ENCODE measurements at regions not wholly inside any gene's neighbourhood (a gene's known extent, or its start where the extent isn't known, plus 50 kb on each side); places are given as distances from the start of the nearest gene placed in this dataset.

GRCh38 chr3:67278015-67278618, 280.0 kb downstream of the KBTBD8 start:
- in situ Hi-C loops (cut with HindIII; ENCODE audit: low sequenced_read_pairs): no loop called here

GRCh38 chr3:67286586-67286985, 288.5 kb downstream of the KBTBD8 start:
- in situ Hi-C loops (cut with HindIII; ENCODE audit: low sequenced_read_pairs): no loop called here

GRCh38 chr3:67288466-67289106, 290.5 kb downstream of the KBTBD8 start:
- in situ Hi-C loops (cut with HindIII; ENCODE audit: low sequenced_read_pairs): no loop called here

- in situ Hi-C loops (cut with HindIII; ENCODE audit: low sequenced_read_pairs): no loop called here
Observed at GRCh38 chr3:67289626-67290025, 291.5 kb downstream of the KBTBD8 start.

GRCh38 chr3:67290438-67290837, 292.3 kb downstream of the KBTBD8 start:
- in situ Hi-C loops (cut with HindIII; ENCODE audit: low sequenced_read_pairs): no loop called here

- in situ Hi-C loops (cut with HindIII; ENCODE audit: low sequenced_read_pairs): no loop called here
Observed at GRCh38 chr3:67291287-67292252, 293.5 kb downstream of the KBTBD8 start.

GRCh38 chr3:67292356-67293121, 294.4 kb downstream of the KBTBD8 start:
- in situ Hi-C loops (cut with HindIII; ENCODE audit: low sequenced_read_pairs): no loop called here

- in situ Hi-C loops (cut with HindIII; ENCODE audit: low sequenced_read_pairs): no loop called here
Observed at GRCh38 chr3:67294341-67294740, 296.2 kb downstream of the KBTBD8 start.

- in situ Hi-C loops (cut with HindIII; ENCODE audit: low sequenced_read_pairs): no loop called here
Observed at GRCh38 chr3:67296039-67296892, 298.2 kb downstream of the KBTBD8 start.

GRCh38 chr3:67297715-67298475, 299.8 kb downstream of the KBTBD8 start:
- in situ Hi-C loops (cut with HindIII; ENCODE audit: low sequenced_read_pairs): no loop called here

- in situ Hi-C loops (cut with HindIII; ENCODE audit: low sequenced_read_pairs): no loop called here
Observed at GRCh38 chr3:67301556-67301955, 303.4 kb downstream of the KBTBD8 start.

GRCh38 chr3:67302489-67302888, 304.4 kb downstream of the KBTBD8 start:
- in situ Hi-C loops (cut with HindIII; ENCODE audit: low sequenced_read_pairs): no loop called here

GRCh38 chr3:67305160-67305559, 307.1 kb downstream of the KBTBD8 start:
- in situ Hi-C loops (cut with HindIII; ENCODE audit: low sequenced_read_pairs): no loop called here

- in situ Hi-C loops (cut with HindIII; ENCODE audit: low sequenced_read_pairs): no loop called here
Observed at GRCh38 chr3:67305922-67306321, 307.8 kb downstream of the KBTBD8 start.

GRCh38 chr3:67311440-67311839, 313.3 kb downstream of the KBTBD8 start:
- in situ Hi-C loops (cut with HindIII; ENCODE audit: low sequenced_read_pairs): no loop called here

GRCh38 chr3:67312155-67312554, 314.0 kb downstream of the KBTBD8 start:
- in situ Hi-C loops (cut with HindIII; ENCODE audit: low sequenced_read_pairs): no loop called here

GRCh38 chr3:67318162-67318561, 320.1 kb downstream of the KBTBD8 start:
- in situ Hi-C loops (cut with HindIII; ENCODE audit: low sequenced_read_pairs): no loop called here

GRCh38 chr3:67324554-67324953, 326.4 kb downstream of the KBTBD8 start:
- in situ Hi-C loops (cut with HindIII; ENCODE audit: low sequenced_read_pairs): no loop called here
